IMR-90 (cell line): ENCODE measurements at regions not wholly inside any gene's neighbourhood (a gene's known extent, or its start where the extent isn't known, plus 50 kb on each side); places are given as distances from the start of the nearest gene placed in this dataset.

Source experiments
- ATAC-seq: fragments of 200-7000 bp; cut with Tn5 transposase; 2 replicates; pipeline ENCODE4 v1.9.1; 2020; ENCODE audit warnings: low read depth, mild to moderate bottlenecking, moderate library complexity
- BruUV-seq: library from RNA; stranded (reverse); fragments of 400-500 nt; replicated peaks from 2 replicates; lab custom pipeline; 2021; lab: Mats Ljungman, UMichigan
- CTCF ChIA-PET: fragments of 300-600 bp; formaldehyde crosslinking; extraction: SDS; loops from one replicate; lab custom pipeline; 2021; ENCODE audit warnings: antibody characterized with exemption; lab: Yijun Ruan, JAX
- POLR2A ChIA-PET: fragments of 300-600 bp; sonication (Branson Sonifier 250); formaldehyde crosslinking; loops from one replicate; lab custom pipeline; 2022; ENCODE audit warnings: antibody characterized with exemption; ENCODE audit not compliant: unreplicated experiment; lab: Charles Lee
- DNase-seq: peaks from one replicate; pipeline ENCODE4 v3.0.0; 2013
- H2AFZ ChIP-seq: replicated peaks from 2 replicates; pipeline ENCODE3; 2013; ENCODE audit warnings: low read length, mild to moderate bottlenecking; ENCODE audit not compliant: poor library complexity
- H2AK5ac ChIP-seq: 2 replicates; pipeline ENCODE4 v1.6.1; 2013; ENCODE audit warnings: low read depth, low read length, inconsistent platforms
- H2AK9ac ChIP-seq: replicated peaks from 2 replicates; pipeline ENCODE3; 2013; ENCODE audit warnings: mild to moderate bottlenecking, low read depth, low read length, moderate library complexity; ENCODE audit not compliant: poor library complexity
- H2BK120ac ChIP-seq: 2 replicates; pipeline ENCODE4 v1.6.1; 2013; ENCODE audit warnings: low read depth, low read length, inconsistent platforms
- H2BK15ac ChIP-seq: 3 replicates; pipeline ENCODE4 v1.6.1; 2013; ENCODE audit warnings: low read depth, low read length, inconsistent platforms
- H2BK20ac ChIP-seq: 2 replicates; pipeline ENCODE4 v1.6.1; 2013; ENCODE audit warnings: low read depth, mild to moderate bottlenecking, inconsistent platforms, low read length, moderate library complexity
- H2BK5ac ChIP-seq: 2 replicates; pipeline ENCODE4 v1.6.1; 2013; ENCODE audit warnings: mild to moderate bottlenecking, low read depth, low read length, inconsistent platforms; ENCODE audit not compliant: poor library complexity, severe bottlenecking
- H3K14ac ChIP-seq: replicated peaks from 2 replicates; pipeline ENCODE4 v1.6.1; 2013; ENCODE audit warnings: low read depth, low read length, inconsistent platforms
- H3K18ac ChIP-seq: 2 replicates; pipeline ENCODE4 v1.6.1; 2013; ENCODE audit warnings: low read depth, low read length, control low read depth
- H3K23ac ChIP-seq: 2 replicates; pipeline ENCODE4 v1.6.1; 2013; ENCODE audit warnings: low read depth, low read length, inconsistent platforms
- H3K27ac ChIP-seq: 2 replicates; pipeline ENCODE4 v1.5.1; 2013; ENCODE audit warnings: mild to moderate bottlenecking, control low read depth, low read length; ENCODE audit not compliant: insufficient read depth
- H3K27me3 ChIP-seq: 2 replicates; pipeline ENCODE4 v1.6.1; 2013; ENCODE audit warnings: low read length; ENCODE audit not compliant: control insufficient read depth, insufficient read depth
- H3K36me3 ChIP-seq: 2 replicates; pipeline ENCODE4 v1.6.1; 2013; ENCODE audit warnings: low read length, mixed read lengths; ENCODE audit not compliant: control insufficient read depth, insufficient read depth
- H3K4ac ChIP-seq: 2 replicates; pipeline ENCODE4 v1.6.1; 2013; ENCODE audit warnings: low read depth, low read length, inconsistent platforms
- H3K4me1 ChIP-seq: 2 replicates; pipeline ENCODE4 v1.6.1; 2013; ENCODE audit warnings: low read length, mixed read lengths; ENCODE audit not compliant: control insufficient read depth, insufficient read depth
- H3K4me2 ChIP-seq: 2 replicates; pipeline ENCODE4 v1.6.1; 2013; ENCODE audit warnings: low read depth, mild to moderate bottlenecking, control low read depth, low read length, moderate library complexity
- H3K4me3 ChIP-seq: 2 replicates; pipeline ENCODE4 v1.5.1; 2013; ENCODE audit warnings: low read depth, mild to moderate bottlenecking, control low read depth, low read length, moderate library complexity; ENCODE audit not compliant: insufficient read depth
- H3K56ac ChIP-seq: 2 replicates; pipeline ENCODE4 v1.6.1; 2013; ENCODE audit warnings: low read length, inconsistent platforms; ENCODE audit not compliant: insufficient read depth; ENCODE audit errors: extremely low read depth
- H3K79me1 ChIP-seq, 2 experiments: 2 replicates each; pipeline ENCODE4 v1.6.1; 2013; ENCODE audit warnings: low read length in 2 of 2, inconsistent platforms in 1 of 2, low read depth in 1 of 2
- H3K9ac ChIP-seq: 2 replicates; pipeline ENCODE4 v1.6.1; 2013; ENCODE audit warnings: low read depth, low read length, control low read depth
- H3K9me1 ChIP-seq: 2 replicates; pipeline ENCODE4 v1.6.1; 2013; ENCODE audit warnings: low read length, inconsistent platforms; ENCODE audit not compliant: insufficient read depth
- H3K9me3 ChIP-seq: 2 replicates; pipeline ENCODE4 v1.6.1; 2013; ENCODE audit warnings: low read length; ENCODE audit not compliant: control insufficient read depth, insufficient read depth
- H4K20me1 ChIP-seq: 2 replicates; pipeline ENCODE4 v1.6.1; 2013; ENCODE audit warnings: low read length, inconsistent platforms; ENCODE audit not compliant: insufficient read depth
- H4K5ac ChIP-seq: 2 replicates; pipeline ENCODE4 v1.6.1; 2013; ENCODE audit warnings: mild to moderate bottlenecking, low read depth, low read length, control low read depth
- H4K8ac ChIP-seq, 2 experiments: 2 replicates each; pipeline ENCODE4 v1.6.1; 2013; ENCODE audit warnings: low read depth in 2 of 2, low read length in 2 of 2, control low read depth in 1 of 2, inconsistent platforms in 1 of 2
- H4K91ac ChIP-seq: 2 replicates; pipeline ENCODE4 v1.6.1; 2013; ENCODE audit warnings: low read depth, low read length, inconsistent platforms; ENCODE audit not compliant: insufficient read depth
- BHLHE40 ChIP-seq: fragments of 150-350 bp; IDR thresholded peaks from 2 replicates; pipeline ENCODE4 v1.6.1; 2016; ENCODE audit warnings: mild to moderate bottlenecking, low read depth, low read length
- CEBPB ChIP-seq: IDR thresholded peaks from 2 replicates; pipeline ENCODE4 v1.6.1; 2012; ENCODE audit warnings: low read depth, low read length, improper control_type of control experiment
- CHD1 ChIP-seq: IDR thresholded peaks from 2 replicates; pipeline ENCODE4 v1.6.1; 2012; ENCODE audit warnings: low read depth, low read length, improper control_type of control experiment
- CTCF ChIP-seq: conservative IDR thresholded peaks from 2 replicates; pipeline ENCODE4 v1.5.1; 2012; ENCODE audit warnings: mild to moderate bottlenecking, low read depth, low read length, improper control_type of control experiment
- FOS ChIP-seq: fragments of 150-350 bp; IDR thresholded peaks from 2 replicates; pipeline ENCODE4 v1.6.1; 2016; ENCODE audit warnings: low read depth, low read length
- MAFK ChIP-seq: IDR thresholded peaks from 2 replicates; pipeline ENCODE4 v1.6.1; 2012; ENCODE audit warnings: low read depth, low read length, improper control_type of control experiment
- MAZ ChIP-seq: IDR thresholded peaks from 2 replicates; pipeline ENCODE4 v1.6.1; 2012; ENCODE audit warnings: low read depth, mild to moderate bottlenecking, low read length, improper control_type of control experiment, moderate library complexity, borderline replicate concordance
- MXI1 ChIP-seq: IDR thresholded peaks from 2 replicates; pipeline ENCODE4 v1.6.1; 2012; ENCODE audit warnings: low read depth, mild to moderate bottlenecking, low read length, moderate library complexity, borderline replicate concordance
- NFE2L2 ChIP-seq: fragments of 150-350 bp; IDR thresholded peaks from 2 replicates; pipeline ENCODE4 v1.6.1; 2016; ENCODE audit warnings: low read depth, mild to moderate bottlenecking, low read length
- POLR2A ChIP-seq: IDR thresholded peaks from 2 replicates; pipeline ENCODE4 v1.6.1; 2012; ENCODE audit warnings: mild to moderate bottlenecking, low read depth, low read length
- RAD21 ChIP-seq: IDR thresholded peaks from 2 replicates; pipeline ENCODE4 v1.6.1; 2012; ENCODE audit warnings: low read length, improper control_type of control experiment
- RCOR1 ChIP-seq: IDR thresholded peaks from 2 replicates; pipeline ENCODE4 v1.6.1; 2012; ENCODE audit warnings: mild to moderate bottlenecking, low read length, improper control_type of control experiment; ENCODE audit not compliant: insufficient replicate concordance
- RFX5 ChIP-seq: IDR thresholded peaks from 2 replicates; pipeline ENCODE4 v1.8.0; 2012; ENCODE audit warnings: low read depth, mild to moderate bottlenecking, low read length, moderate library complexity
- SMC3 ChIP-seq: fragments of 150-350 bp; IDR thresholded peaks from 2 replicates; pipeline ENCODE4 v1.6.1; 2016; ENCODE audit warnings: low read depth, mild to moderate bottlenecking, antibody characterized with exemption, low read length, moderate library complexity
- USF2 ChIP-seq: fragments of 150-350 bp; IDR thresholded peaks from 2 replicates; pipeline ENCODE4 v1.6.1; 2017; ENCODE audit warnings: mild to moderate bottlenecking, antibody characterized with exemption, low read length, low read depth
- WGBS, 2 experiments: methylation state at CpG; one replicate each; pipeline versions ENCODE4 v1.1.5 to v1.1.7; 2013; ENCODE audit warnings: missing lambda C conversion rate in 2 of 2; ENCODE audit not compliant: insufficient read length in 1 of 2; ENCODE audit errors: extremely low coverage in 2 of 2; 5-methylcytosine and 5-hydroxymethylcytosine counted together
- dilution Hi-C: fragments of 300-500 bp; cut with HindIII; formaldehyde crosslinking; loops from one replicate; pipeline ENCODE4 v1.14.3; 2018; ENCODE audit warnings: low sequenced_read_pairs; ENCODE audit not compliant: unreplicated experiment
- in situ Hi-C: fragments of 300-500 bp; cut with MboI; formaldehyde crosslinking; loops from 3 replicates; pipeline ENCODE4 v1.14.3; 2019; ENCODE audit warnings: low sequenced_read_pairs, inconsistent platforms, mixed read lengths
- intact Hi-C: fragments of 100-400 bp; cut with micrococcal nuclease; formaldehyde crosslinking; loops from 2 replicates; pipeline ENCODE4 v1.10.0; 2022
- TF ChIP-seq, protein P1 (sequence below): fragments of 150-350 bp; IDR thresholded peaks from 2 replicates; pipeline ENCODE4 v1.6.1; 2016; ENCODE audit warnings: low read depth, mild to moderate bottlenecking, low read length, moderate library complexity, borderline replicate concordance

GRCh38 chr5:174338185-174339010, 292.9 kb downstream of the NSG2 start:
- intact Hi-C loops = no loop called here

More at GRCh38 chr5:174338185-174339010, 292.9 kb downstream of the NSG2 start:
- Histone ChIP-seq H2AFZ (no peak overlapping the region), H2BK120ac (no peak overlapping the region), H3K18ac (no peak overlapping the region), H3K27me3 (peaks cover 17% of the 10 kb centered on the region), H3K9me3 (no peaks in the 10 kb centered on the region), H2AK5ac (no peak overlapping the region), H3K4ac (no peak overlapping the region), H3K4me3 (no peak overlapping the region), H4K8ac (no peak overlapping the region), H3K27ac (no peak overlapping the region), H3K9me1 (no peaks in the 10 kb centered on the region), H2BK20ac (no peak overlapping the region), H3K23ac (no peak overlapping the region), H3K4me1 (no peaks in the 10 kb centered on the region), H2BK5ac (no peak overlapping the region), H3K14ac (no peak overlapping the region), H3K4me2 (no peak overlapping the region), H2BK15ac (no peak overlapping the region), H2AK9ac (no peak overlapping the region), H3K36me3 (no peaks in the 10 kb centered on the region), H3K56ac (no peak overlapping the region), H4K91ac (no peak overlapping the region), H3K79me1 (no peaks in the 10 kb centered on the region), H4K5ac (no peak overlapping the region), H4K20me1 (no peaks in the 10 kb centered on the region), H3K9ac (no peak overlapping the region)
- CTCF ChIA-PET = no interaction called here
- dilution Hi-C loops (no loop called here), in situ Hi-C loops (loop anchor here (10.0 kb wide), 1 partner anchor 596 kb away; no protein-coding TSS in a partner anchor)
- ATAC-seq (no peak), DNase-seq (no peak)
- POLR2A ChIA-PET = no interaction called here
- 25% methylated on average over 3 of the region's 13 CpGs; no CpG with 5 or more reads in 1 of the 2 experiments for WGBS, 2 experiments
- TF ChIP-seq RCOR1 (no peak), MAZ (no peak), MXI1 (no peak), SMC3 (no peak), NFE2L2 (no peak), FOS (no peak), POLR2A (no peak), RAD21 (no peak), CEBPB (no peak), CHD1 (no peak), USF2 (no peak), BHLHE40 (no peak), CTCF (no peak), MAFK (no peak), RFX5 (no peak)
- TF ChIP-seq, protein P1, sequence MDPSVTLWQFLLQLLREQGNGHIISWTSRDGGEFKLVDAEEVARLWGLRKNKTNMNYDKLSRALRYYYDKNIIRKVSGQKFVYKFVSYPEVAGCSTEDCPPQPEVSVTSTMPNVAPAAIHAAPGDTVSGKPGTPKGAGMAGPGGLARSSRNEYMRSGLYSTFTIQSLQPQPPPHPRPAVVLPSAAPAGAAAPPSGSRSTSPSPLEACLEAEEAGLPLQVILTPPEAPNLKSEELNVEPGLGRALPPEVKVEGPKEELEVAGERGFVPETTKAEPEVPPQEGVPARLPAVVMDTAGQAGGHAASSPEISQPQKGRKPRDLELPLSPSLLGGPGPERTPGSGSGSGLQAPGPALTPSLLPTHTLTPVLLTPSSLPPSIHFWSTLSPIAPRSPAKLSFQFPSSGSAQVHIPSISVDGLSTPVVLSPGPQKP = no peak
- BruUV-seq = no TSS peak
